ENCODE measurements at regions not wholly inside any gene's neighbourhood (a gene's known extent, or its start where the extent isn't known, plus 50 kb on each side); places are given as distances from the start of the nearest gene placed in this dataset.

GRCh38 chr1:184163674-184164465 lies 112.3 kb downstream of the TSEN15 start:
- intact Hi-C loops (cut with DNase I): no loop called here
- ATAC-seq: peak; percentile 27
- H3K27me3 ChIP-seq: no peaks in the 10 kb centered on the region

GRCh38 chr1:184164536-184164935 lies 113.0 kb downstream of the TSEN15 start:
- H3K9me3 ChIP-seq: peaks cover 0 to 3% of the 10 kb centered on the region in 2 donors
- H3K27me3 ChIP-seq: no peaks in the 10 kb centered on the region
- intact Hi-C loops (cut with DNase I): no loop called here
- DNase-seq (no peak), ATAC-seq (no peak)
- no peak overlapping the region for H3K4me3 ChIP-seq
- peaks cover 20 to 63% of the 10 kb centered on the region in 2 donors for H3K4me1 ChIP-seq
- H3K27ac ChIP-seq: peak overlapping the region in 1 of 2 donors; percentile 1
- no peak for TF ChIP-seq CTCF (IDR thresholded peaks at IDR 0.05)
- H3K36me3 ChIP-seq: no peaks in the 10 kb centered on the region

More at GRCh38 chr1:184163674-184164465, 112.3 kb downstream of the TSEN15 start:
- no peak for TF ChIP-seq CTCF (IDR thresholded peaks at IDR 0.05)
- no peak for DNase-seq
- no peaks in the 10 kb centered on the region for H3K36me3 ChIP-seq
- H3K27ac ChIP-seq: peak overlapping the region in 1 of 2 donors; percentile 90
- peaks cover 0 to 3% of the 10 kb centered on the region in 2 donors for H3K9me3 ChIP-seq
- H3K4me3 ChIP-seq: no peak overlapping the region
- H3K4me1 ChIP-seq: peaks cover 20 to 70% of the 10 kb centered on the region in 2 donors

- Histone ChIP-seq H3K27me3 (no peaks in the 10 kb centered on the region), H3K27ac (no peak overlapping the region), H3K4me1 (peaks cover 20 to 44% of the 10 kb centered on the region in 2 donors), H3K36me3 (no peaks in the 10 kb centered on the region), H3K9me3 (no peaks in the 10 kb centered on the region), H3K4me3 (no peak overlapping the region)
- TF ChIP-seq CTCF (IDR thresholded peaks at IDR 0.05): no peak
- intact Hi-C loops (cut with DNase I): no loop called here
- ATAC-seq (no peak), DNase-seq (no peak)
Measured at GRCh38 chr1:184166485-184166884, 115.0 kb downstream of the TSEN15 start.

GRCh38 chr1:184167352-184167751 lies 115.8 kb downstream of the TSEN15 start:
- ATAC-seq: no peak
- Histone ChIP-seq H3K27ac (no peak overlapping the region), H3K4me3 (no peak overlapping the region), H3K27me3 (no peaks in the 10 kb centered on the region), H3K36me3 (no peaks in the 10 kb centered on the region), H3K9me3 (no peaks in the 10 kb centered on the region), H3K4me1 (peaks cover 13 to 35% of the 10 kb centered on the region in 2 donors)
- no peak for DNase-seq
- intact Hi-C loops (cut with DNase I): no loop called here
- no peak for TF ChIP-seq CTCF (IDR thresholded peaks at IDR 0.05)

GRCh38 chr1:184170719-184171118 lies 119.2 kb downstream of the TSEN15 start:
- H3K27me3 ChIP-seq: no peaks in the 10 kb centered on the region
- H3K9me3 ChIP-seq: no peaks in the 10 kb centered on the region
- no peak overlapping the region for H3K4me3 ChIP-seq
- no peak overlapping the region for H3K27ac ChIP-seq
- no peak for TF ChIP-seq CTCF (IDR thresholded peaks at IDR 0.05)
- H3K4me1 ChIP-seq: peaks cover 0 to 3% of the 10 kb centered on the region in 2 donors
- DNase-seq: no peak
- no peaks in the 10 kb centered on the region for H3K36me3 ChIP-seq
- ATAC-seq: no peak
- intact Hi-C loops (cut with DNase I): no loop called here

Measured in left lung (tissue), 4 donors.